ENCODE measurements at regions not wholly inside any gene's neighbourhood (a gene's known extent, or its start where the extent isn't known, plus 50 kb on each side); places are given as distances from the start of the nearest gene placed in this dataset.

- TF ChIP-seq GATA3 (IDR thresholded peaks at IDR 0.05; ENCODE audit: low read depth, low read length) (no peak), GATA2 (IDR thresholded peaks at IDR 0.05; ENCODE audit: low read depth, low read length) (no peak)
Observed at GRCh38 chr1:68746378-68746777, 249.5 kb upstream of the DEPDC1 start.
